ENCODE measurements at regions not wholly inside any gene's neighbourhood (a gene's known extent, or its start where the extent isn't known, plus 50 kb on each side); places are given as distances from the start of the nearest gene placed in this dataset.

GRCh38 chrX:9370893-9371292 is 94.0 kb upstream of the TBL1X start:
- H3K36me3 ChIP-seq (replicated peaks in 1 of 2): no peaks in the 10 kb centered on the region
- no peaks in the 10 kb centered on the region for H3K4me1 ChIP-seq (replicated peaks in 1 of 2)
- H3K4me3 ChIP-seq: no peak overlapping the region
- no peak overlapping the region for H3K27ac ChIP-seq
- H3K27me3 ChIP-seq: no peaks in the 10 kb centered on the region
- no peak for TF ChIP-seq POLR2A (IDR thresholded peaks at IDR 0.05)
- no peak for TF ChIP-seq CTCF (IDR thresholded peaks at IDR 0.05)
- no peaks in the 10 kb centered on the region for H3K9me3 ChIP-seq (replicated peaks in 1 of 3)
- intact Hi-C loops (cut with DNase I): no loop called here
- DNase-seq: no peak
- WGBS, 4 donors: 61 to 89% (median 80%) methylated on average over 5 of the region's 5 CpGs

GRCh38 chrX:9372866-9373265 is 92.0 kb upstream of the TBL1X start:
- Histone ChIP-seq H3K9me3 (replicated peaks in 1 of 3) (no peaks in the 10 kb centered on the region), H3K4me1 (replicated peaks in 1 of 2) (no peaks in the 10 kb centered on the region), H3K4me3 (no peak overlapping the region), H3K27ac (no peak overlapping the region), H3K27me3 (no peaks in the 10 kb centered on the region), H3K36me3 (replicated peaks in 1 of 2) (no peaks in the 10 kb centered on the region)
- no peak for DNase-seq
- WGBS, 4 donors: 77 to 91% (median 86%) methylated on average over 11 of the region's 11 CpGs
- no peak for TF ChIP-seq CTCF (IDR thresholded peaks at IDR 0.05)
- no peak for TF ChIP-seq POLR2A (IDR thresholded peaks at IDR 0.05)
- intact Hi-C loops (cut with DNase I): no loop called here

DNA sequence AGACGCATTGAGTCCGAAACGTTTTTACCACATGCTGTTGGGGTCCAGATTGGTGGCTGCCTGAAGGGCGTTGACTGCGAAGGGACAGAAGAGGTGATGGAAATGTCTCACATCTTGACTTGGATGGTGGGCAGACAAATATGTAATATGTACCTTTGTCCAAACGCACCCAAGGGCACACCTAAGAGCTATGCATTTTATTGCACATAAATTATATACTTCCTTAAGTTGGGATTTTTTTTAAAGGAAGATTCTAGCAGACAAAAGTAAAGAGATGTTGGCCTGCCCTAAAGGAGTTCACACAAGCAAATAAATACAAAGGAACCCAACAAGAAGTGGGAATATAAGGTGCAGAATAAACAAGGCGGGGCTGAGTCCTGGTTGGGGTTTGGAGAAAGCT is 91.1 kb upstream of the TBL1X start:
- H3K27me3 ChIP-seq: no peaks in the 10 kb centered on the region
- TF ChIP-seq POLR2A (IDR thresholded peaks at IDR 0.05) (no peak), CTCF (IDR thresholded peaks at IDR 0.05) (no peak)
- H3K27ac ChIP-seq: no peak overlapping the region
- H3K4me1 ChIP-seq (replicated peaks in 1 of 2): no peaks in the 10 kb centered on the region
- WGBS, 4 donors: 80 to 94% (median 85%) methylated on average over 7 of the region's 7 CpGs
- intact Hi-C loops (cut with DNase I): no loop called here
- no peaks in the 10 kb centered on the region for H3K36me3 ChIP-seq (replicated peaks in 1 of 2)
- H3K9me3 ChIP-seq (replicated peaks in 1 of 3): no peaks in the 10 kb centered on the region
- H3K4me3 ChIP-seq: no peak overlapping the region
- no peak for DNase-seq

- intact Hi-C loops (cut with DNase I): no loop called here
- WGBS, 4 donors: 75 to 94% (median 84%) methylated on average over 4 to 6 of the region's 6 CpGs
- no peaks in the 10 kb centered on the region for H3K4me1 ChIP-seq (replicated peaks in 1 of 2)
- no peak overlapping the region for H3K4me3 ChIP-seq
- H3K27ac ChIP-seq: no peak overlapping the region
- no peak for DNase-seq
- no peaks in the 10 kb centered on the region for H3K36me3 ChIP-seq (replicated peaks in 1 of 2)
- TF ChIP-seq POLR2A (IDR thresholded peaks at IDR 0.05): no peak
- no peak for TF ChIP-seq CTCF (IDR thresholded peaks at IDR 0.05)
- no peaks in the 10 kb centered on the region for H3K9me3 ChIP-seq (replicated peaks in 1 of 3)
- H3K27me3 ChIP-seq: no peaks in the 10 kb centered on the region
Observed at GRCh38 chrX:9374555-9374954, 90.3 kb upstream of the TBL1X start.

Data from adrenal gland (tissue), 9 donors.